HUES48 (cell line): ENCODE measurements at regions not wholly inside any gene's neighbourhood (a gene's known extent, or its start where the extent isn't known, plus 50 kb on each side); places are given as distances from the start of the nearest gene placed in this dataset.

Experiments used
- H3K27ac ChIP-seq: one replicate; pipeline ENCODE4 v1.7.0; 2013; ENCODE audit warnings: low read depth, low read length, inconsistent platforms
- H3K27me3 ChIP-seq: 2 replicates; pipeline ENCODE4 v1.6.1; 2013; ENCODE audit warnings: mild to moderate bottlenecking, low read length; ENCODE audit not compliant: control insufficient read depth, insufficient read depth
- H3K36me3 ChIP-seq: 2 replicates; pipeline ENCODE4 v1.6.1; 2013; ENCODE audit warnings: low read length; ENCODE audit not compliant: control insufficient read depth, insufficient read depth
- H3K4me1 ChIP-seq: 2 replicates; pipeline ENCODE4 v1.6.1; 2013; ENCODE audit warnings: mild to moderate bottlenecking, low read length; ENCODE audit not compliant: control insufficient read depth, insufficient read depth
- H3K4me3 ChIP-seq: 2 replicates; pipeline ENCODE4 v1.5.1; 2013; ENCODE audit warnings: mild to moderate bottlenecking, low read depth, low read length
- H3K9ac ChIP-seq: 2 replicates; pipeline ENCODE4 v1.6.1; 2013; ENCODE audit warnings: mild to moderate bottlenecking, low read depth, low read length, moderate library complexity
- H3K9me3 ChIP-seq: 2 replicates; pipeline ENCODE4 v1.6.1; 2013; ENCODE audit warnings: low read length; ENCODE audit not compliant: control insufficient read depth, insufficient read depth

DNA sequence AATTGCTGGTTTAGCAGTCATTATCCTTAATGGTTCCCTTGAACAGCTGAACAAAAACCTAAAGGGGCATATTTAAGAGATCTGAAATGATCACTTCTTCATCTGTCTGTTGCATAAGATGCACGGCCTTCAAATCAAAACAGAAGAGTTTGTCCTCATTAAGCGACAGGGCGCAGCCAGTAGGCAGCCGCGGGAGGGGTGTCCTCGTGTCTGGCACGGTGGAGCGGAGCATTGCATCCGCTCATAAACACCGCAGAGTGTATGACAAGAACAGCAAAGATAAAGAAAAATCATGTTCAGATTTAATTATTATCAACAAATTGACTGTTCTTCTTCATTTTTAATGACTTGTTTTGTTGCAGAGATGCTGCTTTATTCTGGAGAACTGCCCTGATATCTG, 255.6 kb upstream of the ADARB2 start:
- Histone ChIP-seq H3K36me3 (no peaks in the 10 kb centered on the region), H3K27ac (no peak overlapping the region), H3K27me3 (no peaks in the 10 kb centered on the region), H3K9me3 (no peaks in the 10 kb centered on the region), H3K4me3 (no peak overlapping the region), H3K4me1 (no peaks in the 10 kb centered on the region), H3K9ac (no peak overlapping the region)

DNA sequence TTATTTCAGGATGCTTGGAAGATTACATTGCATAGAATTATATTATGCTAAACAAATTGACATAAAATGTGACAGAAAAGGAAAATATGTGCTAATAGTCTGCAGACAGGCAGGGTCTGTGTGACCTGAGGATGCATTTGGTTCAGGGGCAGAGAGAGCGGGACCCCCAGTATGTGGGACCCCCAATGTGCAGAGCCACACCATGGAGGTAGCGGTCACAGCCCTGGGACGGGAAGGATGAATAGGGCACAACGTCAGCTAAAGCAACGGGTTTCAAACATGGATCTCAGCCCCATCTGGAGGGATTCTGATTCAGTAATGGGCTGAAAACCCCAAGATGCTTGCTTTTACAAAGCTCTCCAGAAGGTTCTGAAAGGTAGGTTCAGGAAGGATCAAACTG, 251.8 kb upstream of the ADARB2 start:
- no peak overlapping the region for H3K4me3 ChIP-seq
- no peaks in the 10 kb centered on the region for H3K9me3 ChIP-seq
- no peaks in the 10 kb centered on the region for H3K27me3 ChIP-seq
- H3K9ac ChIP-seq: no peak overlapping the region
- no peak overlapping the region for H3K27ac ChIP-seq
- no peaks in the 10 kb centered on the region for H3K36me3 ChIP-seq
- no peaks in the 10 kb centered on the region for H3K4me1 ChIP-seq

DNA sequence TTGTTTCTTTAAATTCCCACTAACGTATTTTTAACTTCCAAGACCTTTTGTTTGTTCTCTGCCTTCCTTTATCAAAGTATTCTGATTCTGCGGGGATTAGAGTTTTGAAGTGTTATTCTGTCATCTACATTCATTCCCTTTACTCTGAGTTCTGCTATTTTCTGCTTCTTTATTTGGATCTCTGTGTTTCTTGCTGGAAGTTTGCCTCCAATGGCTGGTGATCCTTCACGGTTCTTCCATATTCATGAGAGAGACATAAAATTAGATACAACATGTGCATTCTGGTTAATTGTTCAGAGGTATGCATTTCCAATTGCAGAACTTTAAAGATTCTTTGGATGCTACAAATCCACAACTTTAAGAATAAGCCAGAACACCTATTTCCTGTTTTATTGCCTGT, 244.7 kb upstream of the ADARB2 start:
- H3K27ac ChIP-seq: no peak overlapping the region
- H3K27me3 ChIP-seq: no peaks in the 10 kb centered on the region
- no peaks in the 10 kb centered on the region for H3K4me1 ChIP-seq
- no peaks in the 10 kb centered on the region for H3K9me3 ChIP-seq
- no peak overlapping the region for H3K9ac ChIP-seq
- no peak overlapping the region for H3K4me3 ChIP-seq
- no peaks in the 10 kb centered on the region for H3K36me3 ChIP-seq

DNA sequence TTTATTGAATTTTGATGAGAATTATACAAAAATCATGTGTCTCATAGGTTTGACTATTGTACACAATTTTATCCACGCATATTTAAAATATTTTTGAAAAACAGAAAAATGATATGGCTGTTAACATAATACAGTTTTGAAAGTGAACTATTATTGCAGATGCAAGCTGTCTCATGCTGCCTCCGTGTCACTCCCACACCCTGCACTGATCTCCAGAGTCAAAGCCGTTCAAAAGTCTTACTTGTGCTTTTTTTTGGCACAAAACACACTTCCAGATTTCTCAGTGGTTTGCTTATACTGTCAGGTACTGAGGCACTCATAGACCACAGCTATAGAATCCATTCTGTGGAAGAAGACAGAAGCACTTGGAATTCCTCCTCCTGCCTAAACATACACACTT, 243.1 kb upstream of the ADARB2 start:
- Histone ChIP-seq H3K27ac (no peak overlapping the region), H3K27me3 (no peaks in the 10 kb centered on the region), H3K36me3 (no peaks in the 10 kb centered on the region), H3K9me3 (no peaks in the 10 kb centered on the region), H3K4me1 (no peaks in the 10 kb centered on the region), H3K4me3 (no peak overlapping the region), H3K9ac (no peak overlapping the region)

DNA sequence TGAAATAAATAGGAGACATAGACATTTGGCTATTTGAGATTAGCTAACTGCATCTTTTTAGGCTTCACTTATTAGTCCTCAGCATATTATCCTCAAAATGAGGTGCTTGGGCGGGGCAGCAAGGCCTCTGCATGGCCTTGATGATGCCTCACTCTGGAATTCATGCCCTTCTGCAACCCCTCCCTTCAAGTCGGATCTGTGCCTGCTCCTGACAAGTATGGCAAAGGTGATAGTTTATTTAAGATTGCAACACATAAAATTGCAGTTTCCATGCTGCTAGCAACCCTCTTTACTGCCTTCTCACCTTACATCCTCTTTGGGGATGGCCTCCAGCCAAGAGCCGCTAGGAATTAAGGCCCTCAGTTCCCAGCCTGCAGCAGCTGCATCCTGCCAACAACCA, 241.3 kb upstream of the ADARB2 start:
- H3K27me3 ChIP-seq: no peaks in the 10 kb centered on the region
- H3K9ac ChIP-seq: no peak overlapping the region
- H3K4me3 ChIP-seq: no peak overlapping the region
- H3K9me3 ChIP-seq: no peaks in the 10 kb centered on the region
- no peaks in the 10 kb centered on the region for H3K4me1 ChIP-seq
- no peak overlapping the region for H3K27ac ChIP-seq
- H3K36me3 ChIP-seq: no peaks in the 10 kb centered on the region

DNA sequence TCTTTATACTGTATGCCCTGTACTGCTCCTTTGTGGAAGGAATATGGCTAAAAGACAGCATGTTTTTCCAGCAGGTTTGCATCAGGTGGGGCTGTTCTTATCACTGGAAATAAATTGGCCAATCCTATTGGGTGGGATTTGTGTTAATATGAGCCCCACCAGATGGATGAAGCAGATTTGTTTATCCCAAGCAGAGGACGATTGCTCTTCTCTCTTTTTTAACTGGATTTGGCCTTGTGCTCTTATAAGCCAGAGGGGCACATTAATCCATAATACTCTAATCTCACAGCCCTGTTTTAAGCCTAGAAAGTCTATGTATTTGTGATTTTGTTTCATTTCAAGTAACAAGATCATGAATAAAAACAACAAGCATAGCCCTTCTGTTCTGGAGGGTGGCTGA, 240.1 kb upstream of the ADARB2 start:
- Histone ChIP-seq H3K9me3 (no peaks in the 10 kb centered on the region), H3K27ac (no peak overlapping the region), H3K36me3 (no peaks in the 10 kb centered on the region), H3K4me3 (no peak overlapping the region), H3K4me1 (no peaks in the 10 kb centered on the region), H3K27me3 (no peaks in the 10 kb centered on the region), H3K9ac (no peak overlapping the region)

DNA sequence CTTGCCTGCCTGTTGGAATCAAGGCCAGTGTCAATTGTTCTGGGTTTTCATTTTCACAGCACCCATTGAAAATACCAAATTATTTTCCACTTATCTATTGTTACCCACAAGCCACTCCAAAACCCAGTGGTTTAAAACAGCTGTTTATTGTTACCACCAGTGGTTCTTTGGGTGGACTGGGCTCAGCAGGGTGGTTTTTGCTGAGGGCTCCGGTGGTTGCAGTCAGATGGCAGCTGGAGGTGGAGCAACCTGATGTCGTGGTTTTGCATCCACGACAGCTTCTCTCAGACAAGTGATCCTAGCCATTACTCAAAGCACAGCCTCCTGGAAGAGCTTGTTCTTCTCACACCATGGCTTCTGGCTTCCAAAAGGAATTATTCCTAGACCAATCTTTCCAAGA, 235.1 kb upstream of the ADARB2 start:
- no peaks in the 10 kb centered on the region for H3K36me3 ChIP-seq
- H3K4me3 ChIP-seq: no peak overlapping the region
- H3K9me3 ChIP-seq: no peaks in the 10 kb centered on the region
- no peak overlapping the region for H3K9ac ChIP-seq
- no peaks in the 10 kb centered on the region for H3K27me3 ChIP-seq
- H3K27ac ChIP-seq: no peak overlapping the region
- H3K4me1 ChIP-seq: no peaks in the 10 kb centered on the region

DNA sequence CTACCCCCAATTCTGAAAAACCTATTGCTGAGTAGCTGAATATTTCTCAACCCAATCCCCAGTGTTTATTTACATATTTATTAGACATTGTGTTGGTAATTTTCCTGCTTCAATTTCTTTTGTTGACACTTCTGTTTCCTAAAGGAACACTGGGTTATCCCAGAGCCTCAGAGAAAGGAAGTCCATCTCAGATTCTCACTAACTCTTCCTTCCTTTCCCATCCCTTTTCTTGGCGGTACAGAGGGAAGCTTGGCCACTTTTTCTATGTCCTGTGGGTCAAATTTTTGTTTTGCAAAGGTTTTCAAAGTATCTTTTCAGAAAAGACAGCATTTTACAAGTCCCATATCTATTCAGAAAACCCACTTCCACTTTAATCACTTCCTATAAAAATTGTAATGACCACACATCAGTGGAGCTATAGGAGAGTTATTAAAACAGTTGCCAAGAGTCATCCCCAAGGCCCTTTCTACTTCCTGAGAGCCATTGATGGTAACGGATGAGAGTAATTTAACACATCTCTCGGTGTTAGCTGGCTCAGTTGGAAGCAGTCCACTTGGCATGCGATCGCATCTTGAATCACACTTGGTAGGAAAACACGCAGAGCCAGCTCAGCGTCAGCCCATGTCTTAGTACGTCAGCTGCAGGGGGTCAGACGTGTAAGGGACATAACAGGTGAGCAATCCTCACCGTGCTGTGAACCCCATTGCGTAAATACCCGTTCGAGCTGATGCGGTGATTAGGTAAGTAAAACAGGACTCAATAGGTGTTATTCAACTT, 231.1 kb upstream of the ADARB2 start:
- Histone ChIP-seq H3K27me3 (no peaks in the 10 kb centered on the region), H3K4me3 (no peak overlapping the region), H3K27ac (no peak overlapping the region), H3K4me1 (no peaks in the 10 kb centered on the region), H3K9ac (no peak overlapping the region), H3K36me3 (no peaks in the 10 kb centered on the region), H3K9me3 (no peaks in the 10 kb centered on the region)

DNA sequence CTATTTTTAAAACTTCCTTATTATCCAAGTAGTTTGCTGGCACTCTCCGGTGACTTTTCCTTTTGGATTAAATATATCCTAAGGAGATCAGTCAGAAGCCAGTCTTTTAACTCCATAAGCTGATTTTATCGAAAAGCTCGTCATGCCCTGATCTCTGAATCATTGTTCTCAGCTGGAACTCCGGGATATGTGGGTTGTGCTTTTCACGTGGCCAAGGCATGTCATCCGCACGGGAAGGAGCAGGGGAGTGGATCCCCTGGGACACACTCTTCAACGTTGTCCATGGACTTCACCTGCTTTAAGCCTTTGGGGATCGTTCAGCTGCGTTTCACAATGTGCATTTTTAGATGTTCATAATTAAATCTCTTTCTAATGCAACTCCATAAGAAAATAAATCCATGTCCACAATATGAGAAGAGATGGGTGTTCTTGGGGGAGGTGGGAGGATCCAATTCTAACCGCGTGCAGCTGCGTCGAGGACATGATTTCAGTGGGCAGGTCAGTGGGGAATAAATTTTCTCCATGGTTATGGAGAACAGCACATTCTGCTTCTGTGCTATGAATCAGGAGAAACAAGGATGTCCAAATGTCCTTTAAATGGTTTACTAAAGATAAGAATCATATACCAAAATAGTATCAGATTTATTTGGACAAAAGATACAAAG, 229.5 kb upstream of the ADARB2 start:
- H3K27me3 ChIP-seq: no peaks in the 10 kb centered on the region
- no peak overlapping the region for H3K4me3 ChIP-seq
- no peaks in the 10 kb centered on the region for H3K4me1 ChIP-seq

DNA sequence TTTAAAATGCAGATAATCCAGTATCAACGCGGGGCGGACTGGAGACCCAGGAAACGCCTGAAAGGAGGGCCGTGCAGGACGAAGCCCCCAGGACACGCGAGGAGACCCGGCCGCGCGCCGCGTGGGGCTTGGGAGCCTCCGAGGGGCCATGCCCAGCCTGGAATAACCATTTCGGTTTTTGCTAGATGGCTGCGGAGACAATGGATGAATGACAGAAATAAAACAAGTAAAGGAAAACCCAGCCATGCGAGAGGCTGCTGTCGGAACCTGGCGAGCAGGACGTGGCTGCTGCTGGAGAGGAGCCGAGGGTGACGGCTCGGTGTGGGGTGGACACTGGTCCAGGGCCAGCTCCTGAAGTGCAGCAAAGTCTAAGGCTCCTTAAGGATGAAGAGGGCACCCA, 227.2 kb upstream of the ADARB2 start:
- Histone ChIP-seq H3K4me3 (no peak overlapping the region), H3K9ac (no peak overlapping the region), H3K36me3 (no peaks in the 10 kb centered on the region), H3K4me1 (no peaks in the 10 kb centered on the region), H3K27ac (no peak overlapping the region), H3K9me3 (no peaks in the 10 kb centered on the region), H3K27me3 (no peaks in the 10 kb centered on the region)

More for the DNA sequence above, 229.5 kb upstream of the ADARB2 start:
- H3K9ac ChIP-seq: no peak overlapping the region
- no peaks in the 10 kb centered on the region for H3K36me3 ChIP-seq
- no peaks in the 10 kb centered on the region for H3K9me3 ChIP-seq
- H3K27ac ChIP-seq: no peak overlapping the region

DNA sequence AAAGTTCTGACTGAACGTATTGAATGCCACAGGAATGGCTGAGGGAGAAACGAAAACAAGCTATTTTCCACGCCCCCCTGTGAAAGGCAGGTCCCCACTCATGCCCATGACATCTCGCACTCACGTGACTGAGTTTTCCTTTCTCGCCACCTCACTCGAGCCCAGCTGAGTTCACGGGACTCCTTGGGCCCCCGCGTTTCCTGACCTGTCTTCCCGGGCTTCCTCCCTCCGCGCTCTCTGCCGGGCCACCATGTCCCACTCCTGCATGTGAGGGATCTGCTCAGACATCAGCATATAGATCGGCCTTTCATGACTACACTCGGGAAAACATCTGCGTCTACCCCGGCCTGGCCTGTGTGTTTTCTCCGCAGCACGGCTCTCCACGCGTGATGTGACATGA, 226.0 kb upstream of the ADARB2 start:
- Histone ChIP-seq H3K27ac (no peak overlapping the region), H3K36me3 (no peaks in the 10 kb centered on the region), H3K4me3 (no peak overlapping the region), H3K27me3 (no peaks in the 10 kb centered on the region), H3K9me3 (no peaks in the 10 kb centered on the region), H3K4me1 (no peaks in the 10 kb centered on the region), H3K9ac (no peak overlapping the region)
